Caco-2 (cell line): ENCODE measurements at regions not wholly inside any gene's neighbourhood (a gene's known extent, or its start where the extent isn't known, plus 50 kb on each side); places are given as distances from the start of the nearest gene placed in this dataset.
A peak's percentile ranks its signal among the peaks of the same experiment; 100 is the strongest.

Source experiments
- BruUV-seq: library from RNA; stranded (reverse); fragments of 400-500 nt; replicated peaks from 2 replicates; lab custom pipeline; 2021; lab: Mats Ljungman, UMichigan
- CTCF ChIA-PET: fragments of 300-600 bp; sonication (Branson Sonifier 250); formaldehyde crosslinking; loops from one replicate; lab custom pipeline; 2022; ENCODE audit warnings: antibody characterized with exemption; lab: Charles Lee
- POLR2A ChIA-PET: fragments of 300-600 bp; sonication (Branson Sonifier 250); formaldehyde crosslinking; loops from one replicate; lab custom pipeline; 2022; ENCODE audit warnings: antibody characterized with exemption; lab: Charles Lee
- DNase-seq, 2 experiments: peaks; one replicate each; pipeline versions ENCODE4 v3.0.0 to v3.0.0-alpha.2; 2020 to 2022
- H3K27me3 ChIP-seq: replicated peaks from 2 replicates; pipeline ENCODE4 v1.6.0; 2011; ENCODE audit warnings: low read length; ENCODE audit not compliant: control insufficient read depth, insufficient read depth
- H3K36me3 ChIP-seq: 2 replicates; pipeline ENCODE4 v1.5.1; 2011; ENCODE audit warnings: low read length; ENCODE audit not compliant: control insufficient read depth, insufficient read depth
- H3K4me1 ChIP-seq: fragments of 250-450 bp; sonication (Bioruptor Pico); 2 replicates; pipeline ENCODE4 v1.5.1; 2020; ENCODE audit warnings: mild to moderate bottlenecking
- H3K4me3 ChIP-seq: 2 replicates; pipeline ENCODE4 v1.5.1; 2011; ENCODE audit warnings: low read depth, mild to moderate bottlenecking, control low read depth, low read length
- H3K9me3 ChIP-seq: fragments of 250-450 bp; sonication (Bioruptor Pico); 2 replicates; pipeline ENCODE4 v1.5.1; 2020; ENCODE audit warnings: mild to moderate bottlenecking, moderate library complexity
- H3K27ac Mint-ChIP-seq: one replicate; pipeline ENCODE4 v1.8.0; 2022; ENCODE audit warnings: mixed read lengths; ENCODE audit not compliant: unreplicated experiment
- H3K27me3 Mint-ChIP-seq: one replicate; pipeline ENCODE4 v1.8.0; 2022; ENCODE audit warnings: mixed read lengths; ENCODE audit not compliant: insufficient read depth, unreplicated experiment
- H3K36me3 Mint-ChIP-seq: one replicate; pipeline ENCODE4 v1.8.0; 2022; ENCODE audit warnings: mild to moderate bottlenecking, mixed read lengths; ENCODE audit not compliant: insufficient read depth, unreplicated experiment
- H3K4me1 Mint-ChIP-seq: one replicate; pipeline ENCODE4 v1.8.0; 2022; ENCODE audit warnings: low read depth, mixed read lengths; ENCODE audit not compliant: unreplicated experiment
- H3K4me3 Mint-ChIP-seq: one replicate; pipeline ENCODE4 v1.8.0; 2022; ENCODE audit warnings: mild to moderate bottlenecking, moderate library complexity, mixed read lengths; ENCODE audit not compliant: unreplicated experiment
- H3K9me3 Mint-ChIP-seq: one replicate; pipeline ENCODE4 v1.8.0; 2022; ENCODE audit warnings: mixed read lengths; ENCODE audit not compliant: unreplicated experiment
- CTCF ChIP-seq, 2 experiments: fragments of 200-600 bp in 1 of 2; IDR thresholded peaks; 1 replicate in 1 of 2; 2 replicates in 1 of 2; pipeline versions ENCODE4 v1.5.1 to v1.8.0; 2011 to 2022; ENCODE audit warnings: antibody characterized with exemption in 1 of 2, control low read depth in 1 of 2, inconsistent platforms in 1 of 2, low read depth in 1 of 2, low read length in 1 of 2, mild to moderate bottlenecking in 1 of 2, moderate library complexity in 1 of 2; ENCODE audit not compliant: insufficient read depth in 1 of 2, severe bottlenecking in 1 of 2, unreplicated experiment in 1 of 2
- intact Hi-C: fragments of 100-400 bp; cut with micrococcal nuclease; formaldehyde crosslinking; loops from one replicate; pipeline ENCODE4 v1.10.0; 2022; ENCODE audit not compliant: unreplicated experiment

GRCh38 chr14:87813211-87813610 lies 179.8 kb downstream of the GALC start:
- peaks cover 3% of the 10 kb centered on the region for H3K9me3 Mint-ChIP-seq
- no peaks in the 10 kb centered on the region for H3K27me3 ChIP-seq
- H3K27ac Mint-ChIP-seq: no peak overlapping the region
- no peak overlapping the region for H3K4me3 ChIP-seq
- peaks cover 7% of the 10 kb centered on the region for H3K4me1 Mint-ChIP-seq
- POLR2A ChIA-PET: no interaction called here
- no peak for DNase-seq
- intact Hi-C loops: no loop called here
- no TSS peak for BruUV-seq
- no peaks in the 10 kb centered on the region for H3K9me3 ChIP-seq
- peaks cover 10% of the 10 kb centered on the region for H3K27me3 Mint-ChIP-seq
- TF ChIP-seq CTCF (IDR thresholded peaks at IDR 0.05; ENCODE audit: insufficient read depth in 1 of 2, low read depth in 1 of 2, low read length in 1 of 2, severe bottlenecking in 1 of 2, unreplicated experiment in 1 of 2): no peak
- no peaks in the 10 kb centered on the region for H3K36me3 ChIP-seq
- no peaks in the 10 kb centered on the region for H3K4me1 ChIP-seq
- H3K4me3 Mint-ChIP-seq: no peak overlapping the region
- H3K36me3 Mint-ChIP-seq: no peaks in the 10 kb centered on the region
- CTCF ChIA-PET: no interaction called here

- peaks cover 4% of the 10 kb centered on the region for H3K27me3 Mint-ChIP-seq
- no peak overlapping the region for H3K4me3 Mint-ChIP-seq
- no peak for TF ChIP-seq CTCF (IDR thresholded peaks at IDR 0.05; ENCODE audit: insufficient read depth in 1 of 2, low read depth in 1 of 2, low read length in 1 of 2, severe bottlenecking in 1 of 2, unreplicated experiment in 1 of 2)
- H3K4me3 ChIP-seq: no peak overlapping the region
- H3K27ac Mint-ChIP-seq: no peak overlapping the region
- ChIA-PET CTCF (no interaction called here), POLR2A (no interaction called here)
- no peaks in the 10 kb centered on the region for H3K9me3 Mint-ChIP-seq
- no peaks in the 10 kb centered on the region for H3K4me1 ChIP-seq
- no peaks in the 10 kb centered on the region for H3K9me3 ChIP-seq
- BruUV-seq: no TSS peak
- no peaks in the 10 kb centered on the region for H3K27me3 ChIP-seq
- peaks cover 7% of the 10 kb centered on the region for H3K4me1 Mint-ChIP-seq
- no peaks in the 10 kb centered on the region for H3K36me3 ChIP-seq
- DNase-seq: no peak
- intact Hi-C loops: no loop called here
- no peaks in the 10 kb centered on the region for H3K36me3 Mint-ChIP-seq
Measured at GRCh38 chr14:87811246-87811645, 181.7 kb downstream of the GALC start.

- CTCF ChIA-PET: no interaction called here
- H3K27me3 Mint-ChIP-seq: peaks cover 4% of the 10 kb centered on the region
- Histone ChIP-seq H3K4me3 (no peak overlapping the region), H3K27me3 (no peaks in the 10 kb centered on the region), H3K9me3 (no peaks in the 10 kb centered on the region), H3K4me1 (no peaks in the 10 kb centered on the region), H3K36me3 (no peaks in the 10 kb centered on the region)
- H3K4me1 Mint-ChIP-seq: peaks cover 7% of the 10 kb centered on the region
- intact Hi-C loops: no loop called here
- no TSS peak for BruUV-seq
- no peak for TF ChIP-seq CTCF (IDR thresholded peaks at IDR 0.05; ENCODE audit: insufficient read depth in 1 of 2, low read depth in 1 of 2, low read length in 1 of 2, severe bottlenecking in 1 of 2, unreplicated experiment in 1 of 2)
- peak overlapping the region; percentile 28 for H3K4me3 Mint-ChIP-seq
- no peaks in the 10 kb centered on the region for H3K36me3 Mint-ChIP-seq
- POLR2A ChIA-PET: interaction anchor here (0.6 kb wide), 1 partner anchor 129 kb away, joined by 3 read pairs; no protein-coding TSS in a partner anchor
- peak; percentile 43 to 54 for DNase-seq
- no peak overlapping the region for H3K27ac Mint-ChIP-seq
- no peaks in the 10 kb centered on the region for H3K9me3 Mint-ChIP-seq
Measured at GRCh38 chr14:87810711-87811110, 182.3 kb downstream of the GALC start.
